T-helper 1 cell treated with Interleukin-12 subunit alpha and Interleukin-12 subunit beta and Interleukin-4 antibody, amounts not matched to agents 30 μg/mL and 1 μg/mL, for 36 hours (primary cell): ENCODE measurements at regions not wholly inside any gene's neighbourhood (a gene's known extent, or its start where the extent isn't known, plus 50 kb on each side); places are given as distances from the start of the nearest gene placed in this dataset.
"Not testable (repeated sequence)": the region's sequence is repeated elsewhere in the genome, so short reads cannot be mapped to it uniquely, and the experiment has no call there.

Experiments used
- H3K27ac Mint-ChIP-seq: one replicate; pipeline ENCODE4 v1.8.0; 2021; ENCODE audit warnings: mild to moderate bottlenecking, mixed read lengths
- H3K27me3 Mint-ChIP-seq: one replicate; pipeline ENCODE4 v1.8.0; 2021; ENCODE audit warnings: low read depth, mixed read lengths
- H3K36me3 Mint-ChIP-seq: one replicate; pipeline ENCODE4 v1.8.0; 2021; ENCODE audit warnings: low read depth, mixed read lengths
- H3K4me1 Mint-ChIP-seq: one replicate; pipeline ENCODE4 v1.8.0; 2021; ENCODE audit warnings: low read depth, mixed read lengths
- H3K4me3 Mint-ChIP-seq: one replicate; pipeline ENCODE4 v1.8.0; 2021; ENCODE audit warnings: mild to moderate bottlenecking, moderate library complexity, mixed read lengths
- H3K9me3 Mint-ChIP-seq: one replicate; pipeline ENCODE4 v1.8.0; 2021; ENCODE audit warnings: mixed read lengths

DNA sequence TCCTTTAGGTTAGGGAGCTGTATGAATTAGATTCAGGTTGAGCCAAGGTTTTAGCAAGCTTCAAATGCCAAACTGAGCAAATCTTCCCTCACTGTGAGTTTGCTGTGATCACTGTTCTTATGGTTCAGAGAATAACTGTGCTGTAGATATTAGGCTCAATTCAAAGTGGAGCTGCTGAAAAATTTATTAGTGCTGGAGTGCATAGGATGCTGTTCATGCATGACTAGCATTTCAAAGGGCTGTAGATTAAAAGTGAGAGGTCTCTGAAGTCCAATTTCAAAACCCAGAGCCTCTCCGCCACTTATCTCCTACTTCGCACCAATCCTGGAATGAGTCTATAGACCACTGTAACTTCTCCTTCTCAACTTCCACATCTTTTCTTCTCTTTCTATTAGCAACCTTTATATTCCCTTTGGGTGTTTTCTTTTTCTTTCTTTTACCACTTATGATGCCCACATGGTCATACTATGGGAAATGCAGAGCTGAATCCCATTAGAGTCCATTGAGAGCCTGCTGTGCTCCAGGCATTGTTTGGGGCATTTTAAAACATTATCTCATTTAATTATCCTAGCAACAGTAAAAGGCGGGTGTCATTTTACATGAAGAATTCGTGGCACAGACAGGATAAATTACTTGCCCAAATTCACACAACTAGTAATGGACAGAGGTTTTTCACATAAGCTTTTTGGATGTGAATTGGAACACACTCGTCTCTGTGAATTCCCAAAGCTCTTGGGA, 77.5 kb upstream of the EEA1 start:
- no peak overlapping the region for H3K27ac Mint-ChIP-seq

DNA sequence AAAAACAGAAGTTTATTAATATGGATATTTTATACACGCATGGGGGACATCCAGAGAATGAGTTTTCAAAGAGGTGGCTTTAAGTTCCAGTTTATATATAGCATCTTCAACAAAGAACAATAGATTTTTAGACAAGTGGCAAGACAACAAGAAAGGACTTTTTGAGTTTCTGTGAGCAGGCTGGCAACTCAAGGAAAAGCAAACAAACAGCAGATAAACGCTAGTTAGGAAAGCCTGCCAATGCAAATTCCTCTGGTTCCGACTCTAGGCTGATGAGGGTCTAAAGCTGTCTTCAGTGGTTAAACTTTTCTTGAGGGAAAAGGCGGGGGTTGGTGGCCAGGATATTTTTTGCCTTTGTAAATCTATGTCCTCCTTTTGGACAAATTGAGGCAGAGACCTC, 78.4 kb upstream of the EEA1 start:
- H3K4me3 Mint-ChIP-seq, result no peak overlapping the region
- no peaks in the 10 kb centered on the region for H3K36me3 Mint-ChIP-seq

More for the DNA sequence above, 77.5 kb upstream of the EEA1 start:
- Mint-ChIP-seq H3K4me1 (peaks cover 5% of the 10 kb centered on the region), H3K36me3 (no peaks in the 10 kb centered on the region), H3K9me3 (no peaks in the 10 kb centered on the region), H3K27me3 (no peaks in the 10 kb centered on the region), H3K4me3 (no peak overlapping the region)

DNA sequence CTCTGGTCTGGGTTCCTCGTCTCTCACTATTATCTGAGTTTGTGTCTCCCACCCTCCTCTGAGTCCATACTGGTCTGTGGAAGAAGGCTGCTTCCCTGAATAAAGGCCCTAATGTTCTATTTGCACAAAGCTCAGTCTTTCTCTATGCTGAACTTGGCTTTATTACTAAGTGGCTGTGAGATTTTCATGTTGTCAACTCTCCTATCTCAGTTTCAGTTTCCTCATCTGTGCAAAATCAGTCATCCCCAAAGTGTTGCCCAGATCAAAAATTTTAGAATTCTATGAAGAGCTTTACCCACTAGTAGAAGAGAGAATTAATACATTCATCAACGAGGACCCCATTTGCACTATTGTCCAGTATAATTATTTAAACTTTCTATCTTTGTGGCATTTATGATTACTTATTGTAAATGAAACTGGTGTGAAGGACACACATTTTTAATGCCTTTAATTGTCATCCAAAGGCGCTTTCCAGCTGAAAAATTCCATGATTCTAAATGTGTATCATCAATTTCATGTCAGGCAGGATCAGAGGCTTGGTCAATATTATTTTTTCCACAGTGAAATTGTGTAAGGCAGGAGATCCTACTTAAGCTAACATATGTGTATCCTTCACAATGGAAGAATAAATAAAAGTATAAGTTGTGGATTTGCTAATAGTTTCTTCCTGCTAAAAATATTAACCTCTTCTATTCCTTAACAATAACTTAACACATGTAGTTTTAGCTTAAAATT, 79.1 kb upstream of the EEA1 start:
- Mint-ChIP-seq H3K4me1 (peaks cover 5% of the 10 kb centered on the region), H3K27ac (no peak overlapping the region), H3K9me3 (no peaks in the 10 kb centered on the region), H3K27me3 (no peaks in the 10 kb centered on the region), H3K4me3 (no peak overlapping the region), H3K36me3 (no peaks in the 10 kb centered on the region)

More for the DNA sequence above, 78.4 kb upstream of the EEA1 start:
- Mint-ChIP-seq H3K4me1 (peaks cover 5% of the 10 kb centered on the region), H3K27ac (no peak overlapping the region), H3K27me3 (no peaks in the 10 kb centered on the region), H3K9me3 (no peaks in the 10 kb centered on the region)

DNA sequence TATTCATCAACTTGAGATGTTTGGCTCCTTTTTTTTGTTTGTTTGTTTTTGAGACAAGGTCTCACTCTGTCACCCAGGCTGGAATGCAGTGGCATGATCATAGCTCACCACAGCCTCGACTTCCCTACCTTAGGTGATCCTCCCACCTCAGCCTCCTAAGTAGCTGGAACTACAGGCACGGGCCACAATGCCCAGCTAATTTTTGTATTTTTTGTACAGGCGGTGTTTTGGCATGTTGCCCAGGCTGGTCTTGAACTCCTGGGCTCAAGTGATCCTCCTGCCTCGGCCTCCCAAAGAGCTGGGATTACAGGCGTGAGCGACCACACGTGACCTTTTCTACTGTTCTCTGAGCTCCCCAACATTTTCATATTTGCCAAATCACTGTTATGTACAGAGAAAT, 79.8 kb upstream of the EEA1 start:
- not testable (repeated sequence) for H3K4me1 Mint-ChIP-seq, H3K9me3 Mint-ChIP-seq, H3K4me3 Mint-ChIP-seq, H3K36me3 Mint-ChIP-seq, H3K27me3 Mint-ChIP-seq, H3K27ac Mint-ChIP-seq

DNA sequence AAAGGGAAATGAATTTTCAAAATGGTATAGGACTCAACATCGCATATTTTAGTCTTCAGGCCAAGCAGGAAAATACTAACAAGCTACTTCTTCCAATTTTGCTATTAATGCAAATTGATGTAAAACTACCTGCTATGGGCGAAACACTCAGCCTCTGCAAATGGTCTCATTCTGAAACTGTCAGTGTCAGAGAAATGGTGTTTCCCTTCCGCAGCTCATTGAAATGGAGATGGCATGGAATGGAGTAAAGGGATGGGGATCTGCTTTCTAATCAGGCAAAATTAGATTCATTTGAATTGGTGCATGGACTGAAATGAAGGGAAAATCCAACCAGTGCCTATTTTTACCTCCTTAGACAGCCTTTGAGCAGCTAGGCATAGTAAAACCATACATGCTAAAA, 80.4 kb upstream of the EEA1 start:
- H3K36me3 Mint-ChIP-seq, result no peaks in the 10 kb centered on the region
- H3K4me3 Mint-ChIP-seq, result no peak overlapping the region
- no peak overlapping the region for H3K27ac Mint-ChIP-seq
- H3K27me3 Mint-ChIP-seq, result no peaks in the 10 kb centered on the region
- peaks cover 7% of the 10 kb centered on the region for H3K4me1 Mint-ChIP-seq
- no peaks in the 10 kb centered on the region for H3K9me3 Mint-ChIP-seq

DNA sequence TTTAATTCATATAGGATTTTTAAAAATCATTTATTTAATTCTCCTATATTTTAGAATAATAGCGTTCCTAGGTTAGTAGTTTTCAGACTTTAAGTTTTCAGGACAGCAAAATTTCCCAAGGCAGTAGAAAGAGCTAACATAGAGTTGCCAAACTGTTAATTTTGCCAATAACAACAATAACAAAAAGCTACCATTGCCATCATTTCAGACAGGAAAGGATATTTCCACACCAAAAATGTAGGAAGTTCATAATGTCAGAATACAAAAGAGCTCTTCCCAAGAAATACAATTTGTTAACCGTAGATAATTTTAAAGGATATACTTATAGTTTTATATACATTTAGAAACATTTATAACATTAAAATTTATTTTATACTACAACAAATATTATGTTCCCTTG, 81.4 kb upstream of the EEA1 start:
- no peak overlapping the region for H3K4me3 Mint-ChIP-seq
- H3K27me3 Mint-ChIP-seq, result no peaks in the 10 kb centered on the region
- H3K4me1 Mint-ChIP-seq, result peaks cover 7% of the 10 kb centered on the region
- H3K36me3 Mint-ChIP-seq, result no peaks in the 10 kb centered on the region
- no peak overlapping the region for H3K27ac Mint-ChIP-seq
- no peaks in the 10 kb centered on the region for H3K9me3 Mint-ChIP-seq

DNA sequence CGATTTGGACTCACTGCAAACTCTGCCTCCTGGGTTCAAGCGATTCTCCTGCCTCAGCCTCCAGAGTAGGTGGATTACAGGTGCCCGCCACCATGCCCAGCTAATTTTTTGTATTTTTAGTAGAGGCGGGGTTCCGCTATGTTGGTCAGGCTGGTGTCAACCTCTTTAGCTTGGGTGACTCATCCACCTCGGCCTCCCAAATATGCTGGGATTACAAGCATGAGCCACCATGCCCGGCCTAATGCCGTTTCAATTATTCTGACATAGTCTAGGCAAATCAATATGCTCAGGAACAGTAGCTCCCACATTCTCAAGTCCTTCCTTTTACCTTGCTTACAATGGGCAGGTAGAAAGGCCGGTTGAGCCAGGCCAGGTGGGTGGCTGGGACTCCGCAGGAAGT, 82.0 kb upstream of the EEA1 start:
- peaks cover 7% of the 10 kb centered on the region for H3K4me1 Mint-ChIP-seq
- H3K36me3 Mint-ChIP-seq, result no peaks in the 10 kb centered on the region
- no peak overlapping the region for H3K4me3 Mint-ChIP-seq
- H3K27me3 Mint-ChIP-seq, result no peaks in the 10 kb centered on the region
- H3K9me3 Mint-ChIP-seq, result no peaks in the 10 kb centered on the region
- no peak overlapping the region for H3K27ac Mint-ChIP-seq

DNA sequence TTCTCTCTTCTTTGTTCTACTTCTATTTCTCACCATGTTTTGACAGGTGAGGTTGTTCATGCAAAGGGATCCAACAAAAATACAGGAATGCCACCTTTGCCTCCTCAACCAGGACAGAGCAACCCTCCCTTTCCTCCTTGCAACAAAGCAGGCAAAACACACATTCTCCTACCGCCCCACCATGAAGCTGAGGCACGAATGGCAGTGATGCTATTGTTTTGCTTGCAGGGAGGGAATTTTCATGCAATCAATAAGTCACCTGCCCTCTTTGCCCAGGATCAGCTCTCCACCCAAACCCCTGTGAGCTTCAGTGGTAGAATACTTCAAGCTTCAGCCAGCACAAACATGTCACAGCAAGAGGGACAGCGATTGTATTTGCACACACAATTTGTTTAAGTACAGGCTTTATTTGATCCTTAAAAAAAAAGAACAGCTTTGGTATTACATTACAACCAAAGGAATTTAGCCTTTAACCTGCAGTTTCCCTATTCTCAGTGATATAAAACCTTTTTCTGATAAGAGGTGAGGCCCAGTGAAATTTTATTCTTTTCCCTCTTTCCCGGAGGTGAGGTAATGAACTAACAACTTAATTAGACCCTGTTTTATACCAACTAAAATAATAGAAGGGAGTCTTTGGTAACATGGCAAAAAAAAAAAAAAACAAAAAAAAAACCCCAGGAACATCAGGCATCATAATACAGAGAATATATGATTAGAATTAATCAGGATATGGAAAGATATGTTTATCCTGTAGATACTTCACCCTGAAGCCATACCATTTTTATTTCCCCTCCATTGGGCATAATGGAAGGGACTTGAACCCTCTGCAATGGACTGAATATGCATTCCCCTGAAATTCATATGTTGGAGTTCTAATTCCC, 87.0 kb upstream of the EEA1 start:
- peaks cover 3% of the 10 kb centered on the region for H3K4me1 Mint-ChIP-seq
- H3K4me3 Mint-ChIP-seq, result no peak overlapping the region
- H3K9me3 Mint-ChIP-seq, result no peaks in the 10 kb centered on the region
- H3K36me3 Mint-ChIP-seq, result no peaks in the 10 kb centered on the region
- no peaks in the 10 kb centered on the region for H3K27me3 Mint-ChIP-seq
- no peak overlapping the region for H3K27ac Mint-ChIP-seq

DNA sequence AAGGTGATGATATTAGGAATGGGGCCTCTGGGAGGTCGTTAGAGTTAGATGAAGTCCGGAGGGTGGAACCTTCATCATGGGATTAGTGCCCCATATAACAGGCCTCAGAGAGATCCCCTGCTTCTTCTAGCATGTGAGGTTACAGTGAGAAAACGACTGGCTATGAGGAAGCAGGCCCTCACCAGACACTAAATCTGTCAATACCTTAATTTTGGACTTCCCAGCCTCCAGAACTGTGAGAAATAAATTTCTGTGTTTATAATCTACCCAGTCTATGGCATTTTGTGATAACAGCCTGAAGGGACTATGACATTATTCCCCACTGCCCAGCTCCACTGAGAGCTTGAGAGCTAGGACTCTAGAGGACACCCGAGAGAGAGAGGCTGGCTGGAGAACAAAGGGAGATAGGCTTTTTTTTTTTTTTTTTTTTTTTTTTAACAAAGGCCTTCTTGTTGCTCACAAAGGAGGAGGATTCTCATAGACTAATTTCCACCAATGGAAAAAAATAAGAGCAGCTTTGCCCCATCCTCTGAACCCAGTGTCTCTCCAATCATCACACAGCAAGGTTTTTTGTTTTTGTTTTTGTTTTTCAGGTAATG, 87.8 kb upstream of the EEA1 start:
- H3K4me1 Mint-ChIP-seq, result peaks cover 3% of the 10 kb centered on the region
- H3K9me3 Mint-ChIP-seq, result no peaks in the 10 kb centered on the region
- no peak overlapping the region for H3K4me3 Mint-ChIP-seq
- no peaks in the 10 kb centered on the region for H3K27me3 Mint-ChIP-seq
- no peaks in the 10 kb centered on the region for H3K36me3 Mint-ChIP-seq
- H3K27ac Mint-ChIP-seq, result no peak overlapping the region

DNA sequence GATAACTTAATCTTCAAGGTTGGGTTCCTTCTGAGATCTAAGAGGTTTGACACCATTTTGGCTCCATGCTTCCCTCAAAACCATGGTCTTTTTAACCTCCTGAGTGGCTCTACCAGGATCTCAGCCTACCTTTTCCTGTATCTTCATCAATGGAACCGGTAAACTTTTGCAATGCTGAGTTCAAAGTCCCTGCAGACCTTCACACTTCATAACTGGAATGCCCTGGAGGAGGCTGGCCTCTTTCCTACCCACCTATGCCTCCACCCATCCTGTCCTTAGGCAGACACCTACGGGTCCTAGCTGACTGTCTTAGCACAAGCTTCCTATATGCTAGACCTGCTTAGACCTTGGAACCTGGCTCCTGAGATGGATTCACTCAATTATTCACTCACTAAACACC, 89.5 kb upstream of the EEA1 start:
- no peak overlapping the region for H3K4me3 Mint-ChIP-seq
- no peaks in the 10 kb centered on the region for H3K27me3 Mint-ChIP-seq
- no peaks in the 10 kb centered on the region for H3K36me3 Mint-ChIP-seq
- no peaks in the 10 kb centered on the region for H3K9me3 Mint-ChIP-seq
- H3K27ac Mint-ChIP-seq, result no peak overlapping the region
- peaks cover 3% of the 10 kb centered on the region for H3K4me1 Mint-ChIP-seq

DNA sequence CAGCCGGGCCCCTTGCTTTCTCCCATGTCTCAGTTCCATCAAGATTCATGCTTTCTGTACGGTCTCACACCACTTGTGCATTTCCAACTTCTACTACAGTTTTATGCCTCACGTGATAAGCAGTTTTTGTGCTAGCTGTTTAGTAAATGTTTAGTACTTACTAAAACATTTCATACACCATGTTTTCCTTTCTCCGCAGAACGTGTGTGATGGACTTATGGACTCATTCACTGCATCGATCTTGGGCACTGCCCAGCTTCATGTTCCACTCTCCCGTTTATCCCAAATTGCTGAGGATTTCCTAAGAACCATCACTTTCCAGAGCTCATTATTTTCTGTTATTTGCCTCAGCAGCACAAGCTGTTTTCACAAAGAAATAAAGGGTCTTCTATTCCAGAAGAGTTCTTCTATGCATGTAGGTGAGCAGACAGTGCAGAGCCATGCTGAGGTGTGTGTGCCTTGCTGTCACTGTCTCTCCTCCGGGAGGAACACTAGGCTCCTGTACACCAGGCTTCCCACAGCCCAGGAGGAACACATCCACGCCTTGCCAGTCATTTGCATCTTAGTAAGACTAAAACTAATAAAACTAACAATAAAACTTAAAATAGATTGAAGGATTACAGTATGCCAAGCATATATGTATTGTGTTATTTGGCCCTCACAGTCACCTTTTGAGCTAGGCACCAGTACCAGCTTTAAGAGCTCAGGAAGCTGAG, 90.3 kb upstream of the EEA1 start:
- no peak overlapping the region for H3K4me3 Mint-ChIP-seq
- H3K9me3 Mint-ChIP-seq, result no peaks in the 10 kb centered on the region
- H3K27ac Mint-ChIP-seq, result no peak overlapping the region
- H3K4me1 Mint-ChIP-seq, result no peaks in the 10 kb centered on the region
- H3K27me3 Mint-ChIP-seq, result no peaks in the 10 kb centered on the region
- H3K36me3 Mint-ChIP-seq, result no peaks in the 10 kb centered on the region

DNA sequence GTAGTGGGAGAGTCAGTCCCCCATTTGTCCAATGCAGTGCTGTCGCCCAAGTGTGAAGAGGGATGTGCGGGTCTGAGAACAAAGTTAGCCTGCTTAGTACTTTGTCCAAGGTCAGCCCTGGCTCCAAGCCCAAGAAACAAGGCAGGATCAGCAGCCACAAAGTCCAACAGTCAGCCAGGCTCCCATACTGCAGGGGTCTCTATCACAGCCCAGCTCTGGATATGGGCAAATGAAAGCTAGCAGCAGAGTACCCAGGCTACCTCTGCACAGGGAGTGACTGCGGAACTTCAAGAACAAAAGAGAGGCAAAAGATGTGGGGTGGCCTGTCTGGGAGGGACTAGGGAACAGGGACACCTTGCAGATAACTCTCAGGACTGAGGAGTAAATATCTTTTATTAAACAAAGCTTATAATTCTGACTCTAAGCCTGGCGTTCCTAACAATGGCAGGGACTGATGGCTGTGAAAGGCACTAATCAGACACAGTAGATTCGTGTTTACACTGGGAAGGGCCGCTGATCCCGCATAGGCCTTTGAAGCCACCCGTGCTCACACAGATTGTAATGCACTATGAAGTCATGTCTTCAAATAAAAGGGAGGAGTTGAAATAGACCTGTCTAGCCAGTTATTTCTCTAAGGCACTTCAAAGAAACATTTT, 91.0 kb upstream of the EEA1 start:
- H3K4me3 Mint-ChIP-seq, result no peak overlapping the region
- no peaks in the 10 kb centered on the region for H3K4me1 Mint-ChIP-seq
- H3K27me3 Mint-ChIP-seq, result no peaks in the 10 kb centered on the region
- H3K27ac Mint-ChIP-seq, result no peak overlapping the region
- no peaks in the 10 kb centered on the region for H3K36me3 Mint-ChIP-seq
- no peaks in the 10 kb centered on the region for H3K9me3 Mint-ChIP-seq

DNA sequence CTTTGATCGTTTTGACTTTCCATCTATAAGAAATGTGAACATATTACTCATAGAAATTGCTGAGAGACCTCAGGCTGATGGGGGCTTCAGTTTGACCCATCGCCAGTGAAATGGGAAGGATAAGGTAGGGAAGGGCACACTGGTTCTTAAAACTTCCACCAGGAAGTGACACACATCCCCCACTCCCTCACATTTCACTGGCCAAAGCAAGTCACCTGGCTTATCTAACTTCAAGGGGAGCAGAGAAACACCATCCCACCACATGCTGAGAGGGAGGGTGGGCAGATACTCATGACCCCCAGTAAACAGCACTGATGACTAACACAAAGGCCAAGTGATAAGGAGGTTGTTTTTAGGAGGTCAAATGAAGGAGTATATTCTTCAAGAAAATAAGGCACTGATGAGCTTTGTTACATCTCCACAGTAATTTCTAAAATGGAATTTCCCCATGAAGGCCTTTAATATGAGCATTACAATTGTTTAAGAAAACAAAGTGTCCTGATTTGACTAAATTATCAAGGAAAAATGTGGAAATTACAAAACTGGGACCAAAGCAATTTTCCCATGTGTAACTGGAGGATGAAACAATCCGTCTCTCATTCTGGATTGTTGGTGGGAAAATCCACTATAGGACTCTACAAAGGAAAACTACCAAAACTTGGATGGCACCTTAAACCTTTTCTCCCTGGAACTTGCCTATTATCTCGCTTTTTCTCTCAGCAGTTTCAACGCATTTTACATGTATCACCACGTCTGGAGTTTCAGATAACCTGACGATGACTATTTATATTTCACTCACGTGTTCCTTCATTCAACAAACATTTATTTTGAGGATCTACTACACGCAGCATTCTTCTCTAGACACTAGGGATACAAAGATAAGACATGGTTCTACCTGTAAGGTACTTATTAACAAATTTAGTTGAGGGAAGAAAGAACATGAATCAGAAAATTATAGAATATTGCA, 91.8 kb upstream of the EEA1 start:
- Mint-ChIP-seq H3K4me1 (no peaks in the 10 kb centered on the region), H3K4me3 (no peak overlapping the region), H3K27ac (no peak overlapping the region), H3K36me3 (no peaks in the 10 kb centered on the region), H3K27me3 (no peaks in the 10 kb centered on the region), H3K9me3 (no peaks in the 10 kb centered on the region)
